ENCODE measurements at regions not wholly inside any gene's neighbourhood (a gene's known extent, or its start where the extent isn't known, plus 50 kb on each side); places are given as distances from the start of the nearest gene placed in this dataset.

- TF ChIP-seq CTCF (IDR thresholded peaks at IDR 0.05; ENCODE audit: insufficient read depth, low read length, poor library complexity, severe bottlenecking) (no peak), EZH2phosphoT487 (conservative IDR thresholded peaks at IDR 0.05; ENCODE audit: low read length) (no peak)
Measured at GRCh38 chr12:106004289-106004688, 134.5 kb downstream of the NUAK1 start.
